Progenitor cell of endocrine pancreas (in vitro differentiated cells): ENCODE measurements at regions not wholly inside any gene's neighbourhood (a gene's known extent, or its start where the extent isn't known, plus 50 kb on each side); places are given as distances from the start of the nearest gene placed in this dataset.
A peak's percentile ranks its signal among the peaks of the same experiment; 100 is the strongest.

ENCODE experiments used
- DNase-seq: peaks from one replicate; pipeline ENCODE4 v3.0.0; 2021; ENCODE audit warnings: low spot score; ENCODE audit not compliant: unreplicated experiment
- H3K27ac Mint-ChIP-seq: 2 replicates; pipeline ENCODE4 v1.8.0; 2021; ENCODE audit warnings: mild to moderate bottlenecking, moderate library complexity, mixed read lengths
- H3K27me3 Mint-ChIP-seq: 2 replicates; pipeline ENCODE4 v1.8.0; 2021; ENCODE audit warnings: mixed read lengths
- H3K36me3 Mint-ChIP-seq: 2 replicates; pipeline ENCODE4 v1.8.0; 2022; ENCODE audit warnings: mixed read lengths; ENCODE audit not compliant: insufficient read depth
- H3K4me1 Mint-ChIP-seq: 2 replicates; pipeline ENCODE4 v1.8.0; 2021; ENCODE audit warnings: low read depth, mixed read lengths
- H3K4me3 Mint-ChIP-seq: 2 replicates; pipeline ENCODE4 v1.8.0; 2021; ENCODE audit warnings: low read depth, mild to moderate bottlenecking, moderate library complexity, mixed read lengths
- H3K9me3 Mint-ChIP-seq: 2 replicates; pipeline ENCODE4 v1.8.0; 2021; ENCODE audit warnings: low read depth, mixed read lengths
- TF ChIP-seq, protein P1 (sequence below): fragments of 200-600 bp; sonication (generic); IDR thresholded peaks from one replicate; pipeline ENCODE4 v1.5.0; 2021; ENCODE audit warnings: antibody characterized with exemption, mild to moderate bottlenecking; ENCODE audit not compliant: unreplicated experiment

DNA sequence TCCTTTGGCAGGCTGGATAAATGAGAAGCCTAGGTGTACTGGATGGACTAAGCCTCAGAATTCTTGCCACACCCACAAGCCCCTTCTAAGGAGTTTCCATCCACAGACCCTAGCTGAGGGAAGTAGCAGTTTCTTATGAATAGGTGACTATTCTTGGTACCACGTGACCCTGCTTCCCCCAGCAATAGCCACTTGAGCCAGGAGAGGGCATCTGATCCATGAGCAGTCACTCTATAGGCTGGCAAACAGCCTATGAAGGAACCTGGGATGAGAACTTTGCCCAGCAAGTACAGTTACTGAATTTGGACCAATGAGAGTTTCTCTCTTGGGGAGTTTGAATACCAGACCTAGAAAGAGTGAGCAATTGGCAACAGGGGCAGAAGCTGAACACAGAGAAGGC is 84.0 kb downstream of the RTL9 start:
- TF ChIP-seq, protein P1, sequence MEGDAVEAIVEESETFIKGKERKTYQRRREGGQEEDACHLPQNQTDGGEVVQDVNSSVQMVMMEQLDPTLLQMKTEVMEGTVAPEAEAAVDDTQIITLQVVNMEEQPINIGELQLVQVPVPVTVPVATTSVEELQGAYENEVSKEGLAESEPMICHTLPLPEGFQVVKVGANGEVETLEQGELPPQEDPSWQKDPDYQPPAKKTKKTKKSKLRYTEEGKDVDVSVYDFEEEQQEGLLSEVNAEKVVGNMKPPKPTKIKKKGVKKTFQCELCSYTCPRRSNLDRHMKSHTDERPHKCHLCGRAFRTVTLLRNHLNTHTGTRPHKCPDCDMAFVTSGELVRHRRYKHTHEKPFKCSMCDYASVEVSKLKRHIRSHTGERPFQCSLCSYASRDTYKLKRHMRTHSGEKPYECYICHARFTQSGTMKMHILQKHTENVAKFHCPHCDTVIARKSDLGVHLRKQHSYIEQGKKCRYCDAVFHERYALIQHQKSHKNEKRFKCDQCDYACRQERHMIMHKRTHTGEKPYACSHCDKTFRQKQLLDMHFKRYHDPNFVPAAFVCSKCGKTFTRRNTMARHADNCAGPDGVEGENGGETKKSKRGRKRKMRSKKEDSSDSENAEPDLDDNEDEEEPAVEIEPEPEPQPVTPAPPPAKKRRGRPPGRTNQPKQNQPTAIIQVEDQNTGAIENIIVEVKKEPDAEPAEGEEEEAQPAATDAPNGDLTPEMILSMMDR: peak; percentile 51
- DNase-seq: no peak
- peaks cover 21% of the 10 kb centered on the region for H3K4me1 Mint-ChIP-seq
- no peak overlapping the region for H3K4me3 Mint-ChIP-seq
- no peaks in the 10 kb centered on the region for H3K36me3 Mint-ChIP-seq
- H3K27me3 Mint-ChIP-seq: peaks cover 8% of the 10 kb centered on the region
- H3K9me3 Mint-ChIP-seq: no peaks in the 10 kb centered on the region
- no peak overlapping the region for H3K27ac Mint-ChIP-seq

DNA sequence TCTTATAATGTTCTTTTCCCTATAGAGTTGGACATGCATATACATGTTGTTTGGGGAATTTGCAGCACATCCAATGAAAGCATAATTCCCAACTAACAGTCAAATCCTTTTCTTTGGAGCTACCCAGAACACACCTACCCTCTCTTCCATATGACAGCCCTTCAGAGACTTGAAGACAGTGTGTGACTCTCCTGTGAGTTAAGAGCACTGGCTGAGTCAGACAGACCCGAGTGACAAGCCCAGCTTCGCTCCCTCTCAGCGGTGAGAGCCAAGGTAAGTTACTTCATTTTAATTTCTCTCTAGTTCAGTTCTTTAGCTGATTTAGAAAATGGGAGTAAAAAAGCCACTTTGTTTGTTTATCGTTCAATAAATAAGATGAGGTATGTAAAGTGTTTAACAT is 86.3 kb downstream of the RTL9 start:
- Mint-ChIP-seq H3K4me1 (peaks cover 18% of the 10 kb centered on the region), H3K27ac (no peak overlapping the region), H3K9me3 (no peaks in the 10 kb centered on the region), H3K27me3 (peaks cover 6% of the 10 kb centered on the region), H3K4me3 (no peak overlapping the region), H3K36me3 (no peaks in the 10 kb centered on the region)
- DNase-seq: no peak
- TF ChIP-seq, protein P1: no peak

DNA sequence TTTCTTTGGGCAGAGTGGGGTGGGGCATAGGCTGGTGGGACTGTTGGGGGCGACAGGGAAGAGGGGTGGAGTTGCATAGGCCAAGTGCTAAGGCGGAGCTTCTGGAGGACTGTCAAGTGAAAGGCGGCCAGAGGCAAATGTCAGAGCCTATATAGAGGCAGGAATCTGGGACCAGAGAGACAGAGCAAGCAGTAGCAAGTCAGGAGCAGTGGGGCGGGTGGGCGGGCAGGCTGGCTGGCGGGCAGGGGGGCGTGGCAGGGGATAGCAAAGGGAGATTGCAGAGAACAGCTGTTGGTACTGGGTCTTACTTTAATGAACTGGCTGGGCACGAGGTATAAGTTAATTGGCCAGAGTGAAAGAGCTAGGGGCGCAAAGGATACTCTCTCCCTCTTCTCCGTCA is 89.8 kb downstream of the RTL9 start:
- Mint-ChIP-seq H3K36me3 (no peaks in the 10 kb centered on the region), H3K9me3 (no peaks in the 10 kb centered on the region), H3K27ac (no peak overlapping the region), H3K4me1 (peaks cover 15% of the 10 kb centered on the region), H3K27me3 (peaks cover 9% of the 10 kb centered on the region), H3K4me3 (no peak overlapping the region)
- DNase-seq: no peak
- TF ChIP-seq, protein P1: no peak

- TF ChIP-seq, protein P1: no peak
- Mint-ChIP-seq H3K9me3 (no peaks in the 10 kb centered on the region), H3K4me1 (peaks cover 15% of the 10 kb centered on the region), H3K27me3 (peaks cover 9% of the 10 kb centered on the region), H3K36me3 (no peaks in the 10 kb centered on the region), H3K4me3 (no peak overlapping the region), H3K27ac (no peak overlapping the region)
- no peak for DNase-seq
Observed at GRCh38 chrX:110449312-110449711, 90.7 kb downstream of the RTL9 start.

GRCh38 chrX:110450050-110450449 is 91.4 kb downstream of the RTL9 start:
- no peak overlapping the region for H3K27ac Mint-ChIP-seq
- no peaks in the 10 kb centered on the region for H3K36me3 Mint-ChIP-seq
- DNase-seq: peak; percentile 80
- peaks cover 13% of the 10 kb centered on the region for H3K4me1 Mint-ChIP-seq
- H3K27me3 Mint-ChIP-seq: peaks cover 9% of the 10 kb centered on the region
- TF ChIP-seq, protein P1: peak; percentile 91
- no peak overlapping the region for H3K4me3 Mint-ChIP-seq
- no peaks in the 10 kb centered on the region for H3K9me3 Mint-ChIP-seq
